Left renal cortex interstitium (tissue), 4 donors: ENCODE measurements at regions not wholly inside any gene's neighbourhood (a gene's known extent, or its start where the extent isn't known, plus 50 kb on each side); places are given as distances from the start of the nearest gene placed in this dataset.
A peak's percentile ranks its signal among the peaks of the same experiment; 100 is the strongest.

Source experiments
- DNase-seq, 4 donors: peaks; one replicate each; pipeline ENCODE4 v3.0.0-alpha.2; 2013; ENCODE audit warnings: low read depth in 4 of 4, low spot score in 2 of 4, missing footprints in 1 of 4

GRCh38 chr20:4371623-4372251 is 122.7 kb upstream of the ADRA1D start:
- DNase-seq, result peak in 2 of 4 donors; percentile 28 to 43

DNA sequence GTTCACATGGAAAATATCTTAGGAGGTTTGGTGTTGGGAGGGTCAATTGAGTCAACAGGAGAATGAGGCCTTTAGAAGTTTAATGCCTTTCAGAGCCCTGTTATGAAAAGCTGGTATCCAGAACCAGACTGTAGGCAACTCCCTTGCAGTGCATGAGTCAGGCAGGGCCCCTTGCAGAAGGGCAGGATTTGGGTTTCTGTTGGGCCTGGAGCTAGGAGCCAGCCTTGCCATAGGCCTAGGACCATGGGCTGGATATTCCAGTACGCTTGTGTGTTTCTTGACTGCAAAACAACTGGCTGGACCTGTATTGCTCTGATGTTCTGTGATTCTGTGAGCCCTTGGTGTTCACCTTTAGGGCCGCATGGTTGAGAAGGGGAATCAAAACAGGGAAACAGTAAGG is 121.8 kb upstream of the ADRA1D start:
- no peak for DNase-seq

GRCh38 chr20:4369798-4370124 is 120.7 kb upstream of the ADRA1D start:
- DNase-seq, result no peak

DNA sequence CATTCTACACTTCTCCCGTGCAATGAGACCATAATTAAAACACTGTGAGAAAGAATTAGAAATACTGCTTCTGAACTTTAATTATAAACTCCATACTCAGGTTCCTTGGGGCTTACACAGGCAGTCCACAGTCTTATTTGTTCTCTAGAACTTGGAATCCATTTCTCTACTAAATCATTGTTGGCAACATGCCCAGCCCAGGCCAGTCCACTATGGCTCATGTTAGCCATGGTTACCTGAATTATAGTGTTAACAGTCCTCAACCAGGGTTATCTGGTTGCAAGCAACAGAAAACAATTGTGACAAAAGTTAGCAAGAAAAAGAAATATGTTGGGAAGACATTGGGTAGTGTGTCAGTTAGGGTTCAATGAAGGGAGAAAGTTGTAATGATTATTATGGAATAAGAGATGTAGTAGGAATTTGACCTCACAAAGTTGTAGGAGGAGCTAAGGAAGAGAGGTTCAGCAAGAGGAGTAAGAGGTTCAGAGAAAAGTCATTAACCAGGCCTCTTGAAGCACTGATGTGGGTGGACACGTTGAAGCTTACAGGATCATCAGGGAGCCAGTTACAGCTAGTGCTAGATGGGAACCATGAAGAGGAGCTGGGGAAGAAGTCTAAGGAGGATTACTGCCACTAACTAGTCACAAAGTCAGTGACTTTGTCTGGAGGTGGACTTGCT is 120.2 kb upstream of the ADRA1D start:
- no peak for DNase-seq

DNA sequence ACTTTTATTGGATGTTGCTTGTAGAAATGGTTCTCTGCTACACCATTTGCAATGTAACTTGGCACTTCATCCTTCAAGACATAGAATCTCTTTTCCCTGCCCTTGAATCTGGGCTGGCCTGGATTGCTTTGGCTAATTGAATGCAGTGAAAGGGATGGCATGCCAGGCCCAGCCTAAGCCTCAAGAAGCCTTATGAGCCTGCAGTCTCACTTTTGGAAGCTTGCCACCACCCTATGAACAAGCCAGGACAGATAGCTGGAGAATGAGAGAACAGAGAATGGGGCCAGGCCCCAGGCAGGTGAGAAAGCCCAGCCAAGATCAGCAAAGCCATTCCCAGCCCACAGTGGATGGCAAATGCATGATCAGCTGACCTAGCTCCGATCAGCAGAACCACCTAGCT is 117.0 kb upstream of the ADRA1D start:
- no peak for DNase-seq

DNA sequence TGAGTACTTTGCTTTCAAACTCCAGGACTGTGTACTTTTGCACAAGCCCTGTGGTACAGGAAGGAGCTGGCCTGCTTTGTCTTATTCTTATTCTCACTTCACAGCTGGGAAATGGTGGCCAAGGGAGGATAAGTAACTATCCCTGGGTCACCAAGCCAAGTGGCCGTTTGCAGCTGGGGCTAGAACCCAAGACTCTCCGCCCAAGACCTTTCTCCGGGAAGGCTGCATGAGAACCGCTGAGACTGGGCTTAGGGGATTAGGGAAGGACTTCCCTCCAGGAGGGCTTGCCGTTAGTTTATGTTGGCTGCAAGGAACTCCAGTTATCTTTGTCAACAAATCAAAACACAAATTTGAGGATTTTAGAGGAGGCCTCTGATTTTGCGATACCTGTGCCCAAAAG is 109.5 kb upstream of the ADRA1D start:
- DNase-seq, result no peak

- no peak for DNase-seq
Measured at GRCh38 chr20:4352348-4352747, 103.3 kb upstream of the ADRA1D start.

GRCh38 chr20:4350096-4350495 is 101.0 kb upstream of the ADRA1D start:
- no peak for DNase-seq

- no peak for DNase-seq
Measured at GRCh38 chr20:4344670-4345069, 95.6 kb upstream of the ADRA1D start.

GRCh38 chr20:4342609-4343008 is 93.5 kb upstream of the ADRA1D start:
- DNase-seq, result no peak

DNA sequence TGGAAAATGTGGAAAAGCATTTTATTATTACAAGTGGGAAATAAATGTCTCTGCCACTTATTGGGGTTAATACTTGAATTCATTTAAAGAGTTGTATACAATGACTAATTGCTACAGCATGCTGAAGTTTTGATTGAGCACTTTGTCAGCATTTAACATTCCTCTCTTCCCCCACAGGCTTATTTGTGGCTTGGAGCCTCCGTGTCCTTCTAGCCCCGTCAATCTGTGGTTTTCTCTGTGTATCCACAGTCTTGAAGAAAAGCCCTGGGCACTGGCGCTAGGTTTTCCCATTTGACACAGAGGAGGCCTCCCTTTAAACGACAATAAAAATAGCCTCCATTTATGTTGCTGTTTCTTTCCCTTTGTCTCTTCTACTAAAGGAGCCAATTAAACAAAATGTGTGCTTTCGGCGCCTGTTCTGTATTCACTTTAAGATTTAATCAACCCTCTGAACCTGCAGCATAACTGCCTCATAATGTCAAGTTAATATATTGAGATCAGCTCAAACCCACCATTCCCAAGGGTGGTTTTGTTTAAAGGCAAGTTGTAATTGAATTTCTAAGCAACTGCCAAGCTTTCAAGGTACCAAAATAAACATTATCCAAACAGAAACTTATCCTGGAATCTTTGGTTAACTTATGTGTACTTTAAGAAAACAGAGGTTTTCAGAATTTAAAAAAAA is 92.9 kb upstream of the ADRA1D start:
- DNase-seq, result peak in 3 of 4 donors; percentile 17 to 31 (median 29)

DNA sequence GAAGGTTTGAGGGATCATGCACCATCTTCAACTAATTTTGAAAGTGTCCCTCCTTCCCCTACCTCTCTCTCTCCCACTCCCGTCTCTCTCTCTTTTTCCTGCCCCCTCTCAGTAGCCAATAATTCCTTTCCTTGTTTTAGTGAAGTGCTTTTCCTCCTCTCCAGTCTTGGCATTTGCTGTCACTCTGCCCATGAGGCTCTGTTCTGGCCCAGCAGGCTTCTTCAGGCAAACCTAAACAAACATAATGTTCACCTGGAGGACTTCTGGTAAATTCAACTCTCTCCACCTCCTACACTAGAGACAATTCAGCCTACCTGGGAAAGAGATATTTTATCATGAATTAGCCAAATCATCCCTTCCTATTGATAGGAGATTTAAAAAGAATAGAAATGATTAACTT is 86.6 kb upstream of the ADRA1D start:
- no peak for DNase-seq

DNA sequence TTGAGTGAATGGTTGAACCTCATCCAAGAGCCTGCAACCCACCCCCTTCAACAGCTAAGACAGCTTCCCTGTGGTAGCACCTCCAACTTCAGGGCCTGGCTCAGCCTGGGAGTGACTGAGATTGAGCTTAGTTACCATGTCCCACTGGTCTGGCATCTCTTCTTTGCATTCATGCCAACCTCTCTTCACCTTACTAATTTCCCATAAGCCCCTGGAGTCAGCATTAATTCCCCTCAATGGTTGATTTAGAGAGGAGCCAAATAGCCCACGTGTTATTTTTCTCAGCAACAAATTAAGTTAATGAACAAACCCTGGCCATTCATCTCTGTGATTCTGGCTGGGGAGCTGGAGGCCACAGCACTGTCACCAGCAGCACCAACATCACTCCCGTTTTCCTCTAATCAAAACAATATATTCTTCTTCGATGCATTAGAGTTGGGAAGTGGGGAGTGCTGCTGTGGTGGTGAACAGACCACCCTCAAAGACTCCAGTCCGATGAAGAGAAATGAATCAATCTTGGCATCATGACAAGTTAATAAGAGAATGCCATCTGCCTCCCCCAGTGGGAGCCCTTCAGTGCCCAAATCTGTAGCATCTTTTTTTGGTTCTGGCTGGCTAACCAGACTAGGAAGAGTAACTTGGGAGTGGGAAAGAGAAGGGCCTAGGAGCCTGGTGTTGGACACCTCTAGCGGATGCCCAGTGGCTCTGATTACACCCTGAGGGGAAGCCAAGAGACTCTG is 83.2 kb upstream of the ADRA1D start:
- no peak for DNase-seq

- DNase-seq, result no peak
Measured at GRCh38 chr20:4330011-4330410, 80.9 kb upstream of the ADRA1D start.

DNA sequence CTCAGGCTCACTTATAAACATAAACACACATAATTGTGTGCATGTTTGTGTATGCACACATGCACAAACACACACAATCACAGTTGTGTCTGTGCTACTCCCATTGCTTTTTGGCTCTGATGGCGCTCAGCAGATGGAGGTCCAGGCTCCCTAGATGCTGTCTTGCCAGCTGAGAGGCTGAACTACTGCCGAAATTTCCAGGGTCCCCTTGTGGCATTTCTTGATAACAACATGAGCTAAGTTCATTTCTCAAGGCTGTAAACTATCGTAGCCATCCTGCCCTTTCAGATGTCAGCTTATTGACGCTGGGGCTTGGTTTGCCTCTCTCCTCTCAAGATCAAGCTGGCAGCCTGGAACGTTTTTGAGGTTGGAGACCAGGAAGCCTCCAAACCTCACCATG is 80.1 kb upstream of the ADRA1D start:
- DNase-seq, result no peak

DNA sequence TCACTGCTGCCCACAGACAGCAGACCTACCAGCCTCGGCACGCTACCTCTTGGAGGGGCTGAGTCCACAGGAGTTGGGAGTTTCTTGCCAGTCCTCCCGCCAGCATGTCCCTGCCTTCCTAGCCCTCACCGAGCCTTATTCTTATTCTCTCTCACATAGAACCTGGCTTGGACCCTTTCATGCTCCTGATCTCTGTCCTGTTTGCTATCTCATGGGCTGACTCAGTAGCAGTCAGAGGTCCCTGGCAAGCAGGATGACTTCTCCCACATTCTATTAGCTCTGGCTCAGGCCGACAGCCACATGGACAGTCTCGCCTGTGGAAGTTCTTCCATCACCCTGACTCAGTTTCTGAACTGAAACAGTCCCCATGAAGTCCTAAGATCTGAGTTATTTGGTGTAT is 79.5 kb upstream of the ADRA1D start:
- no peak for DNase-seq

GRCh38 chr20:4327956-4328355 is 78.9 kb upstream of the ADRA1D start:
- DNase-seq, result no peak

GRCh38 chr20:4326195-4327065 is 77.3 kb upstream of the ADRA1D start:
- DNase-seq, result no peak

GRCh38 chr20:4325548-4326187 is 76.6 kb upstream of the ADRA1D start:
- DNase-seq, result no peak

DNA sequence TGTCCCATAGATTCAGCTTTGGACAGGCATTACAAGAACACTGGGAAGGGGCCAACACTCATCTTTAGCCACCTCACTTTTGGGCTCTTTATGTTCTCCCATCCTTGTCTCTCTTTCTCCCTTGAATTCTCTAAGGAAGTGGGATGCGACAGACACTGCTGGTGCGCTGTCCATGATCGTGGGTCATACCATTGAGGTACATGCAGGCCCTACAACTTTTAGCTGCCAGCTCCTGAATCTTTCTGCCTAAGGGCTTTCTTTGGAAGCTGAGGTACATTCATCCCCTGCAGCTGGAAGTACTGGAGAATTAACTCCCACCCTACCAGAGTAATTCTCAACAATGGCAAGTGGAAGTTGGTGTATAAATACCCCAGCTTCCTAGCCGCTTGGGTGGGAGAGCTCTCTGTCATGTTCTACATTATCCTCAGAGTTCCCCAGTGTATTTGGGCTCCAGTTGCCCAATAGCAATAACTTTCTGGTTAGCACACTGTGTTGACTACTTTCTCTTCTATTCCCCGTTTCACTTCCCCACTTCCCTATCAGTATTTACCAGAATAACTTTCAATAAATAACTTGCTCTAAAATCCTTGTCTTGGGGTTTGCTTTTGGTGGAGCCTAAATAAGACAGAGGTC is 75.6 kb upstream of the ADRA1D start:
- DNase-seq, result no peak
